Esophagus squamous epithelium (tissue), 4 donors: ENCODE measurements at regions not wholly inside any gene's neighbourhood (a gene's known extent, or its start where the extent isn't known, plus 50 kb on each side); places are given as distances from the start of the nearest gene placed in this dataset.

ENCODE experiments used
- CTCF ChIP-seq, 6 experiments: fragments of 450-650 bp in 4 of 6; fragments of 200-600 bp in 2 of 6; sonication (generic) in 2 of 6; IDR thresholded peaks; one replicate each; pipeline ENCODE4 v1.5.1; 2016 to 2019; ENCODE audit warnings: antibody characterized with exemption in 6 of 6, mild to moderate bottlenecking in 4 of 6, moderate library complexity in 4 of 6
- POLR2A ChIP-seq, 4 donors: fragments of 450-650 bp; IDR thresholded peaks; one replicate each; pipeline ENCODE4 v1.6.1; 2017; ENCODE audit warnings: antibody characterized with exemption in 4 of 4, mild to moderate bottlenecking in 4 of 4, moderate library complexity in 3 of 4

DNA sequence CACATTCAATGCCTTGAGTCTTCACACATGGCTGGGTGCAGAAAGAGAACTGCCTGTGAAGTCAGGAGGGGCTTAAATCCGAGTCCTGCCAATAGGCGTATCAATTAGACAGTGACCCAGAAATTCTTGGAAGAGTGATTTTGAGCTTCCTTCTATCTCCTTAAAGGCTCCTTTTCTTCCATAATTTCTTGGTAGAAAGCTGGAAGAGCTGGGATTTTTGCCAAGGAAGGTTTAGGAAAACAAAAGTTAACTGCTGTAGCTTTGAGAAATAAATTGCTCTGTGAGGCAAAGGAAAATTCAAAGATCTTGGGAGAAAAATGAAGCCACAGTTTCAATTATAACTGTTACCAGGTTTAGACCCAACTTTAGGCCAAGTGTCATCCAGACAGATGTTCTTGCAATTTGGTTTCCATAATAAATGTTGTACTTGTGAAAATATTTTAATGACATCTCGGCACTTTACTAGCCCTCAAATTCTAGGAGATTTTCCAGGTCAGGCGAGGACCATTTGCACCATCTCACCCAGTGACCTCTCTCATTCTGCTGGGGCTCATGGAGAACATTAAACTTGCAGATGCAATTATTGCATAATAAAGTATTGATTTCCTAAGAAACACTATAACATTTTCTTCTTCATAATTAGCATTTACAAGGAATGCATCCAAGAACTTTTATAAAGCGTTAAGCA is 329.7 kb upstream of the MEIS1 start:
- TF ChIP-seq CTCF (IDR thresholded peaks at IDR 0.05) (no peak), POLR2A (IDR thresholded peaks at IDR 0.05) (no peak)
